HG03432 (cell line): ENCODE measurements at regions not wholly inside any gene's neighbourhood (a gene's known extent, or its start where the extent isn't known, plus 50 kb on each side); places are given as distances from the start of the nearest gene placed in this dataset.
"Not testable (repeated sequence)": the region's sequence is repeated elsewhere in the genome, so short reads cannot be mapped to it uniquely, and the experiment has no call there.

Experiments used
- ATAC-seq: cut with Tn5 transposase; IDR thresholded peaks from one replicate; pipeline ENCODE4 v1.9.1; 2021; ENCODE audit warnings: mild to moderate bottlenecking, moderate library complexity; ENCODE audit not compliant: unreplicated experiment

GRCh38 chr19:23536341-23536740 is 141.1 kb upstream of the ZNF91 start:
- not testable (repeated sequence) for ATAC-seq

GRCh38 chr19:23535901-23536300 is 140.6 kb upstream of the ZNF91 start:
- ATAC-seq, result not testable (repeated sequence)

GRCh38 chr19:23533441-23533840 is 138.2 kb upstream of the ZNF91 start:
- ATAC-seq, result not testable (repeated sequence)

GRCh38 chr19:23531976-23532375 is 136.7 kb upstream of the ZNF91 start:
- no peak for ATAC-seq

GRCh38 chr19:23531231-23531790 is 136.0 kb upstream of the ZNF91 start:
- ATAC-seq, result no peak

- ATAC-seq, result no peak
Measured at GRCh38 chr19:23528376-23528775, 133.1 kb upstream of the ZNF91 start.

- ATAC-seq, result peak; percentile 65
Measured at GRCh38 chr19:23527797-23528196, 132.5 kb upstream of the ZNF91 start.

GRCh38 chr19:23526302-23526701 is 131.0 kb upstream of the ZNF91 start:
- no peak for ATAC-seq

- no peak for ATAC-seq
Measured at GRCh38 chr19:23525276-23525852, 130.1 kb upstream of the ZNF91 start.

GRCh38 chr19:23523863-23524262 is 128.6 kb upstream of the ZNF91 start:
- ATAC-seq, result no peak

- ATAC-seq, result no peak
Measured at GRCh38 chr19:23522431-23522830, 127.2 kb upstream of the ZNF91 start.

- ATAC-seq, result no peak
Measured at GRCh38 chr19:23521471-23521870, 126.2 kb upstream of the ZNF91 start.

- no peak for ATAC-seq
Measured at GRCh38 chr19:23520441-23520840, 125.2 kb upstream of the ZNF91 start.

GRCh38 chr19:23519031-23519430 is 123.8 kb upstream of the ZNF91 start:
- ATAC-seq, result no peak

GRCh38 chr19:23516266-23516665 is 121.0 kb upstream of the ZNF91 start:
- no peak for ATAC-seq

- ATAC-seq, result no peak
Measured at GRCh38 chr19:23515551-23515950, 120.3 kb upstream of the ZNF91 start.

GRCh38 chr19:23512151-23512925 is 117.1 kb upstream of the ZNF91 start:
- no peak for ATAC-seq

- ATAC-seq, result no peak
Measured at GRCh38 chr19:23509686-23510450, 114.6 kb upstream of the ZNF91 start.

- ATAC-seq, result no peak
Measured at GRCh38 chr19:23507446-23507845, 112.2 kb upstream of the ZNF91 start.

- ATAC-seq, result no peak
Measured at GRCh38 chr19:23505738-23506137, 110.5 kb upstream of the ZNF91 start.

- no peak for ATAC-seq
Measured at GRCh38 chr19:23482829-23483228, 87.6 kb upstream of the ZNF91 start.

- no peak for ATAC-seq
Measured at GRCh38 chr19:23481043-23481442, 85.8 kb upstream of the ZNF91 start.
